Lower leg skin (tissue), 3 donors: ENCODE measurements at regions not wholly inside any gene's neighbourhood (a gene's known extent, or its start where the extent isn't known, plus 50 kb on each side); places are given as distances from the start of the nearest gene placed in this dataset.

ENCODE experiments used
- POLR2A ChIP-seq, 2 donors: fragments of 450-650 bp; IDR thresholded peaks; one replicate each; pipeline ENCODE4 v1.6.1; 2016 to 2017; ENCODE audit warnings: antibody characterized with exemption in 2 of 2, mild to moderate bottlenecking in 1 of 2, moderate library complexity in 1 of 2
- TF ChIP-seq, protein P1 (sequence below), 3 donors: fragments of 450-650 bp; IDR thresholded peaks; one replicate each; pipeline ENCODE4 v1.5.1; 2016; ENCODE audit warnings: antibody characterized with exemption in 3 of 3, mild to moderate bottlenecking in 3 of 3, moderate library complexity in 2 of 3

GRCh38 chr4:111883557-111883999 is 261.7 kb upstream of the FAM241A start:
- TF ChIP-seq, protein P1, sequence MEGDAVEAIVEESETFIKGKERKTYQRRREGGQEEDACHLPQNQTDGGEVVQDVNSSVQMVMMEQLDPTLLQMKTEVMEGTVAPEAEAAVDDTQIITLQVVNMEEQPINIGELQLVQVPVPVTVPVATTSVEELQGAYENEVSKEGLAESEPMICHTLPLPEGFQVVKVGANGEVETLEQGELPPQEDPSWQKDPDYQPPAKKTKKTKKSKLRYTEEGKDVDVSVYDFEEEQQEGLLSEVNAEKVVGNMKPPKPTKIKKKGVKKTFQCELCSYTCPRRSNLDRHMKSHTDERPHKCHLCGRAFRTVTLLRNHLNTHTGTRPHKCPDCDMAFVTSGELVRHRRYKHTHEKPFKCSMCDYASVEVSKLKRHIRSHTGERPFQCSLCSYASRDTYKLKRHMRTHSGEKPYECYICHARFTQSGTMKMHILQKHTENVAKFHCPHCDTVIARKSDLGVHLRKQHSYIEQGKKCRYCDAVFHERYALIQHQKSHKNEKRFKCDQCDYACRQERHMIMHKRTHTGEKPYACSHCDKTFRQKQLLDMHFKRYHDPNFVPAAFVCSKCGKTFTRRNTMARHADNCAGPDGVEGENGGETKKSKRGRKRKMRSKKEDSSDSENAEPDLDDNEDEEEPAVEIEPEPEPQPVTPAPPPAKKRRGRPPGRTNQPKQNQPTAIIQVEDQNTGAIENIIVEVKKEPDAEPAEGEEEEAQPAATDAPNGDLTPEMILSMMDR (IDR thresholded peaks at IDR 0.05), result no peak
- TF ChIP-seq POLR2A (IDR thresholded peaks at IDR 0.05), result no peak
